Transverse colon (tissue), 4 donors: ENCODE measurements at regions not wholly inside any gene's neighbourhood (a gene's known extent, or its start where the extent isn't known, plus 50 kb on each side); places are given as distances from the start of the nearest gene placed in this dataset.

Experiments
- DNase-seq: peaks from one replicate; pipeline ENCODE4 v3.0.0-alpha.2; 2019
- H3K27ac ChIP-seq, 4 donors: fragments of 200-600 bp; sonication (generic); 2 replicates each; pipeline ENCODE4 v1.5.1; 2016 to 2018; ENCODE audit warnings: inconsistent platforms in 4 of 4
- H3K27me3 ChIP-seq: fragments of 200-600 bp; sonication (generic); 2 replicates; pipeline ENCODE4 v1.5.1; 2017; ENCODE audit warnings: inconsistent platforms
- H3K36me3 ChIP-seq, 4 donors: fragments of 200-600 bp; sonication (generic); 2 replicates each; pipeline ENCODE4 v1.5.1; 2017 to 2019; ENCODE audit warnings: inconsistent platforms in 4 of 4
- H3K4me1 ChIP-seq, 4 donors: fragments of 200-600 bp; sonication (generic); 2 replicates each; pipeline ENCODE4 v1.5.1; 2017 to 2020; ENCODE audit warnings: inconsistent platforms in 4 of 4
- H3K4me3 ChIP-seq, 4 donors: fragments of 200-600 bp; sonication (generic); 1 replicate in 1 of 4; 2 replicates in 3 of 4; pipeline versions ENCODE4 v1.5.1 to v1.6.1; 2017 to 2019; ENCODE audit warnings: inconsistent platforms in 4 of 4
- H3K9me3 ChIP-seq, 2 donors: fragments of 200-600 bp; sonication (generic); 2 replicates each; pipeline ENCODE4 v1.5.1; 2017 to 2019; ENCODE audit warnings: inconsistent platforms in 2 of 2
- CTCF ChIP-seq, 5 experiments: fragments of 200-600 bp in 3 of 5; fragments of 450-650 bp in 2 of 5; sonication (generic) in 3 of 5; IDR thresholded peaks; 1 replicate in 2 of 5; 2 replicates in 3 of 5; pipeline ENCODE4 v1.5.1; 2016 to 2017; ENCODE audit warnings: antibody characterized with exemption in 5 of 5, inconsistent platforms in 3 of 5, mild to moderate bottlenecking in 2 of 5, moderate library complexity in 1 of 5
- EP300 ChIP-seq: sonication (generic); formaldehyde crosslinking; IDR thresholded peaks from one replicate; pipeline ENCODE4 v1.6.1; 2017; ENCODE audit warnings: antibody characterized with exemption, low read depth
- POLR2A ChIP-seq: fragments of 450-650 bp; IDR thresholded peaks from one replicate; pipeline ENCODE4 v1.6.1; 2016; ENCODE audit warnings: antibody characterized with exemption, mild to moderate bottlenecking, moderate library complexity
- POLR2AphosphoS5 ChIP-seq, 3 donors: sonication (generic); formaldehyde crosslinking; IDR thresholded peaks; one replicate each; pipeline ENCODE4 v1.6.1; 2016; ENCODE audit warnings: antibody characterized with exemption in 3 of 3
- WGBS, 2 donors: methylation state at CpG; one replicate each; pipeline ENCODE4 v1.1.5; 2018; ENCODE audit warnings: low coverage in 1 of 2; 5-methylcytosine and 5-hydroxymethylcytosine counted together
- in situ Hi-C, 4 donors: fragments of 200-750 bp; cut with MboI; loops; one replicate each; pipeline versions ENCODE4 v1.15.0 to v1.15.1; 2017; ENCODE audit warnings: low sequenced_read_pairs in 3 of 4, low pct_ligation_motif_present in 1 of 4, low pct_unique_long_range_greater_than_20kb in 1 of 4
- intact Hi-C: fragments of 100-400 bp; cut with DNase I; formaldehyde crosslinking; loops from one replicate; pipeline ENCODE4 v1.15.1; 2023; ENCODE audit warnings: low total_unique reads

GRCh38 chr3:150118219-150118618 lies 147.5 kb upstream of the PFN2 start:
- intact Hi-C loops: no loop called here
- no peaks in the 10 kb centered on the region for H3K27me3 ChIP-seq
- DNase-seq: no peak
- WGBS, 2 donors: 75 to 81% methylated on average over 1 of the region's 1 CpG
- no peaks in the 10 kb centered on the region for H3K4me1 ChIP-seq
- H3K36me3 ChIP-seq: no peaks in the 10 kb centered on the region
- no peaks in the 10 kb centered on the region for H3K9me3 ChIP-seq
- TF ChIP-seq POLR2AphosphoS5 (IDR thresholded peaks at IDR 0.05) (no peak), CTCF (IDR thresholded peaks at IDR 0.05) (no peak), POLR2A (no peak), EP300 (no peak)
- no peak overlapping the region for H3K4me3 ChIP-seq
- in situ Hi-C loops: no loop called here
- no peak overlapping the region for H3K27ac ChIP-seq

- no peak overlapping the region for H3K4me3 ChIP-seq
- DNase-seq: no peak
- no peak overlapping the region for H3K27ac ChIP-seq
- in situ Hi-C loops: no loop called here
- H3K9me3 ChIP-seq: no peaks in the 10 kb centered on the region
- H3K36me3 ChIP-seq: no peaks in the 10 kb centered on the region
- intact Hi-C loops: no loop called here
- H3K4me1 ChIP-seq: no peaks in the 10 kb centered on the region
- H3K27me3 ChIP-seq: no peaks in the 10 kb centered on the region
- 100% methylated on average over 1 of the region's 1 CpG; no CpG with 5 or more reads in 1 of the 2 donors for WGBS, 2 donors
- TF ChIP-seq POLR2A: no peak
- TF ChIP-seq EP300: no peak
- TF ChIP-seq POLR2AphosphoS5 (IDR thresholded peaks at IDR 0.05): no peak
- TF ChIP-seq CTCF (IDR thresholded peaks at IDR 0.05): no peak
Measured at GRCh38 chr3:150117076-150117475, 146.4 kb upstream of the PFN2 start.

- WGBS, 2 donors: 63 to 100% methylated on average over 1 to 4 of the region's 4 CpGs
- Histone ChIP-seq H3K4me1 (no peaks in the 10 kb centered on the region), H3K27me3 (no peaks in the 10 kb centered on the region), H3K4me3 (no peak overlapping the region), H3K27ac (no peak overlapping the region), H3K36me3 (no peaks in the 10 kb centered on the region), H3K9me3 (no peaks in the 10 kb centered on the region)
- DNase-seq: no peak
- no peak for TF ChIP-seq EP300
- TF ChIP-seq CTCF (IDR thresholded peaks at IDR 0.05): no peak
- TF ChIP-seq POLR2AphosphoS5 (IDR thresholded peaks at IDR 0.05): no peak
- no peak for TF ChIP-seq POLR2A
- in situ Hi-C loops (no loop called here), intact Hi-C loops (no loop called here)
Measured at GRCh38 chr3:150116196-150116595, 145.5 kb upstream of the PFN2 start.

- intact Hi-C loops (no loop called here), in situ Hi-C loops (no loop called here)
- Histone ChIP-seq H3K4me1 (no peaks in the 10 kb centered on the region), H3K9me3 (no peaks in the 10 kb centered on the region), H3K4me3 (no peak overlapping the region), H3K27ac (no peak overlapping the region), H3K36me3 (no peaks in the 10 kb centered on the region), H3K27me3 (no peaks in the 10 kb centered on the region)
- WGBS, 2 donors: 56 to 74% methylated on average over 2 to 3 of the region's 3 CpGs
- TF ChIP-seq POLR2A (no peak), POLR2AphosphoS5 (IDR thresholded peaks at IDR 0.05) (no peak), CTCF (IDR thresholded peaks at IDR 0.05) (no peak), EP300 (no peak)
- no peak for DNase-seq
Measured at GRCh38 chr3:150114873-150115540, 144.3 kb upstream of the PFN2 start.
